22Rv1 (cell line): ENCODE measurements at regions not wholly inside any gene's neighbourhood (a gene's known extent, or its start where the extent isn't known, plus 50 kb on each side); places are given as distances from the start of the nearest gene placed in this dataset.
A peak's percentile ranks its signal among the peaks of the same experiment; 100 is the strongest.

ENCODE experiments used
- H3K27ac ChIP-seq: fragments of 450-650 bp; 2 replicates; pipeline ENCODE4 v1.5.1; 2017
- ZFX ChIP-seq: fragments of 450-650 bp; IDR thresholded peaks from 2 replicates; pipeline ENCODE4 v1.6.1; 2017; ENCODE audit warnings: antibody characterized with exemption, borderline replicate concordance
- TF ChIP-seq, protein P1 (sequence below): fragments of 450-650 bp; IDR thresholded peaks from 2 replicates; pipeline ENCODE4 v1.5.1; 2017; ENCODE audit warnings: mild to moderate bottlenecking

DNA sequence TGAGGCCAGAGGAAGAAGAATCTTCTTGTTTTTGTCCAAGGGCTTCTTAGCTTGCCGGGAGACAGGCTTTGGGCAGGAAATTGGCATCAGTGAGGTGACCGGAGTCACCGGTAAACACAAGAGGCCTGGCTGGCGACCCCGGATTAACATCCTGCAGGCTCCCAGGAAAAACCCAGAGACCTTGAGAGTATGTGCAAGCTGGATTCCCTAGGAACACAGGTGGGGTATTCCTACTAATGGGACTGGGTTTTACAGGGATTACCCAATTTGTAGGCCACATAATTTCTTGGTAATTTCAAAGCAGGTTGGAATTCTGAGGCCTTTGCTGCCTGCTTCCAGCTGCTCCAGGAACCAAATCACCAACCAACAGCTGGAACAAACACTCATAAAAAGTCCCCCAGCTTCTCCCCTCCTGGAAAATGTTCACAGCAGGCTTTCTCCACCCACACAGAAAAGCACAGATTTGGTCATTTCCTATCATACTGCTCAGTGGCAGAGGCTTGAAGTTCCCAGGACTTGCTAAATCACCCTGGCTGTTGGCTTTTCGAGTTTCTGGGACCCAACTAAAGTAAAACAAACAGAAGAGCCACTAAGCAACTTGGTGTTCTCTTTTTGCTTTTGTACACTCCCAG lies 258.8 kb downstream of the IRF8 start:
- no peak overlapping the region for H3K27ac ChIP-seq
- TF ChIP-seq ZFX, result no peak
- TF ChIP-seq, protein P1, sequence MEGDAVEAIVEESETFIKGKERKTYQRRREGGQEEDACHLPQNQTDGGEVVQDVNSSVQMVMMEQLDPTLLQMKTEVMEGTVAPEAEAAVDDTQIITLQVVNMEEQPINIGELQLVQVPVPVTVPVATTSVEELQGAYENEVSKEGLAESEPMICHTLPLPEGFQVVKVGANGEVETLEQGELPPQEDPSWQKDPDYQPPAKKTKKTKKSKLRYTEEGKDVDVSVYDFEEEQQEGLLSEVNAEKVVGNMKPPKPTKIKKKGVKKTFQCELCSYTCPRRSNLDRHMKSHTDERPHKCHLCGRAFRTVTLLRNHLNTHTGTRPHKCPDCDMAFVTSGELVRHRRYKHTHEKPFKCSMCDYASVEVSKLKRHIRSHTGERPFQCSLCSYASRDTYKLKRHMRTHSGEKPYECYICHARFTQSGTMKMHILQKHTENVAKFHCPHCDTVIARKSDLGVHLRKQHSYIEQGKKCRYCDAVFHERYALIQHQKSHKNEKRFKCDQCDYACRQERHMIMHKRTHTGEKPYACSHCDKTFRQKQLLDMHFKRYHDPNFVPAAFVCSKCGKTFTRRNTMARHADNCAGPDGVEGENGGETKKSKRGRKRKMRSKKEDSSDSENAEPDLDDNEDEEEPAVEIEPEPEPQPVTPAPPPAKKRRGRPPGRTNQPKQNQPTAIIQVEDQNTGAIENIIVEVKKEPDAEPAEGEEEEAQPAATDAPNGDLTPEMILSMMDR, result no peak

DNA sequence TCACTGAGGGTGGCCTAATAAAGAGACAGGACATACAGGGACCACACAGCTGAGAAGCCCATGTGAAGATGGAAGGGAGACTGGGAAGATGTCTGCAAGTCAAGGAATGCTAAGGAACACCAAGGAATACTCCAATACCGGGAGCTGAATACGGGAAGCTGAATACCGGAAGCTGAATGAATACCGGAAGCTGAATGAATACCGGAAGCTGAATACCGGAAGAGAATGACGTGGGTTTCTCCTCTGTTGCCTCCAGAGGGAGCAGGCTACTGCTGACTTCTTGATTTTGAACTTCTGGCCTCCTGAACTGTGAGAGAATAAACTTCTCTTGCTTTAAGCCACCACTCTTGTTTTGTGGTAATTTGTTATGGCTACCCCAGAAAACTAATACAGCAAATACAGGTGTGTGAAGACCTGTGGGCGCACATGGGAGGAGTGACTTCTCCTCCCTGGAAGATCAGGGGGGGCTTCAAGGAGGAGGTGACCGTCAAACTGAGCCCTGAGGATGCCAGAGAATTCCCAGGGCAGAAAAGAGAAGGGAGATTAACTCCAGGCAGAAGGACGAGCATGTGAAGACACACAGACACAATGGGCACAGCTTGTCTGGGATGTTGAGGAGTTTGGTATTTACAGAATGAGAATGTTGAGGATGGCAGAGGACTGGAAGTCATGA lies 259.9 kb downstream of the IRF8 start:
- TF ChIP-seq ZFX, result no peak
- TF ChIP-seq, protein P1, result peak; percentile 32
- H3K27ac ChIP-seq, result no peak overlapping the region

DNA sequence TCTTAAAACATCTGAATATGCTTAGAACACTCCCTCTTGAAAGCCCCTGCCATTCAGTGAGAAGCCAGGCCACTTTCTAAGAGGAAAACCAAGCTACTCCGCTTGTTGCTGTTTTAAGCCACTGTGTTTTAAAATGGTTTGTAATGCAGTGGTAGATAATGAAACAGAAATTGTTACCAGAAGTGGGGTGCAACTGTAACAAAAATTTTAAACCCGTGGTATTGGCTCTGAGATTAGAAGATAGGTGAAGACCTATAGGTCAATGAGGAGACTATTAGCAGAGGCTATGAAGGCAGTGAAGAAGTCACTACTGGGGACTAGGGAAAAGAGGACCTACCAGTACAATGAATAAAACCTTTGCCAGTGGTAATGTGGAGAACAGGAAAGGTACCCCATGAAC lies 266.5 kb downstream of the IRF8 start:
- H3K27ac ChIP-seq, result no peak overlapping the region
- TF ChIP-seq ZFX, result no peak

DNA sequence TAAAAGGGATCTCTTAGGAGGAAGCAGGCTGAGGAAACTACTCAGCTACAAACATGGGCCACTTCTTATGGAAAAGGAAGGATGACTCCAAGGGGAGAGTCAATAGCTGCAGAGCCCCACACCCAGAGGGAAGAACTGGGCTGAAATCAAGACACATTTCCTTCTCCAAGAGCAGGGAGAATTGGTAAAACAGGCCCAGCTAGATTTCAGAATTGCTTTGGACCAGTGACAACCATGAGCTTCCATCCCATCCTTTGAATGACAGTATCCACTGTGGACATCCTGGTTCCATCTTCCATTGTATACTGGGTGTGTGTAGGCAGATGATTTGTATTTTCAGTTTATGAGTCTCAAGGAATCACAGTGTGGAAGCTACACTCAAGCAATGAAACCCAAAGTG lies 267.5 kb downstream of the IRF8 start:
- TF ChIP-seq ZFX, result no peak
- TF ChIP-seq, protein P1, result no peak
- H3K27ac ChIP-seq, result no peak overlapping the region

DNA sequence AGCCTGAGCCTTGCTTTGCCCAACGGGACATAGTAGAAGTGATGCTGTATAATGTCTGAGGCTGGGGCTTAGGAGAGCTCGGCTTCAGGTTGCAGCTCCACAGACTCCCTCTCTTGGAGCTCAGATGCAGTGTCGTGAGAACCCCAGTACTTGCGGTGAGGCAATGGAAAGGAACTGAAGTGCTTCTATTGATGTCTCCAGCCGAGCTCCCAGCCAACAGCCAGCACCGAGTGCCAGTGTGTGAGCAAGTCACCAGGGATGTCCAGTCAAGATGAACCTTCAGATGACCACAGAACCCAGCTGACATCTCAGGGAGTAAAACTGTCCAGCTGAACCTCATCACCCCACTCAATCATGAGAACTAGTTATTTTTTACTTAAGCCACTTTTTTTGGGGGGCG lies 268.1 kb downstream of the IRF8 start:
- H3K27ac ChIP-seq, result no peak overlapping the region
- TF ChIP-seq, protein P1, result no peak
- no peak for TF ChIP-seq ZFX

DNA sequence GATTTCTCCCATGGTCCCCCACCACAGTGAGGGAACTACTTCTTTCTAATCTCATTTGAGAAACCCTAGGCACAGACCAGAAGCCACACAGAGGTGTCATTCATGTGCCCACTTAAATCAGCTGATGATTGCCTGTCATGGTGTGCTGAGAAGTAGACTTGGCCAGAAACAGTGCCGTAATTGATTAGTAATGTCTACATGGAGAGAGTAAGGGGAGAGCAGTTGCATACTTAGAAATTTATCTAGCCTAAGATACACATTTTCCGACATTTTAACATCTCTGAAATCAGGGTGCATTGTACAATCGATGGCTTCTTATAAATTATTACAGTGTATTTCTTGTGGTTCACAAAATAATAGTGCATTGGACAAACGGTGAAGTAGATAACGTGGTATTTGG lies 271.8 kb downstream of the IRF8 start:
- TF ChIP-seq, protein P1, result no peak
- no peak for TF ChIP-seq ZFX

DNA sequence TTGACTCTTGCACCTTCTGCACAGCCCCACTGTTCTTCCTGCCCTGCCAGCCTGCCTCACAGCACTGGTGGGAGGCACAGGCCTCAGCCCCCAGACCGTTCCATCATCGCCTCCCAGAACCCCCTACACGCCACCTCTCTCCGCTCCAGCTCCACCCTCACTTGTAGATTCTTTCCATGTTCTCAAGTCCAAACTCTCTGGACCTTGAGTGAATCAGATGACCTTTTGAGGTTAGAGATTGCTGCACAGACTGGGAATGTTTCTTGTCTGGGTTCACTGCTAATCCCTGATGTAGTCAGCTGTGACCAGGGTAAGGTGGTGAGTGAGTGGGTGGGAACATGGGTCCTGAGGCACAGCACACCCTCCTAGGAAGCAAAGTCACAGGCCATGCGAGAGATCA lies 272.4 kb downstream of the IRF8 start:
- no peak overlapping the region for H3K27ac ChIP-seq
- no peak for TF ChIP-seq ZFX
- TF ChIP-seq, protein P1, result no peak

More for the DNA sequence above, 271.8 kb downstream of the IRF8 start:
- H3K27ac ChIP-seq, result no peak overlapping the region

DNA sequence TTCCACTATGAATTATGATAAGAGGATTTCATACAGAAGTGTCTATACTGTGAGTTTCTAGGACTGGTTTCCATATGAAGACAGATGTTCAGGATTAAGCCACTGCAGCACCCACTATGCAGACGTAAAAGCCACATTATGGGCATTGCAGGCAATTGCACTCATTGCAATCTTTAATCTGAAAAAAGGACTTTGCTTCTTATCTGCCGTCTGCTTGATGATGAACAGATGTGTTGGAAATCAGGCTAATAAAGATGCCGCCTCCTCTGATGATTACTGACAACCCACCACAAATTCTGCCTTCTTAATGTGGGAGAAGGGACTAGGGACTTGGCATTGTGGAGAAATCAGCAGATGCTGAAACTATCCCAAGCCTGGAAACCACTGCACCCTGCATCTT lies 276.9 kb downstream of the IRF8 start:
- no peak overlapping the region for H3K27ac ChIP-seq
- TF ChIP-seq, protein P1, result no peak
- no peak for TF ChIP-seq ZFX
